ENCODE measurements at regions not wholly inside any gene's neighbourhood (a gene's known extent, or its start where the extent isn't known, plus 50 kb on each side); places are given as distances from the start of the nearest gene placed in this dataset.

DNA sequence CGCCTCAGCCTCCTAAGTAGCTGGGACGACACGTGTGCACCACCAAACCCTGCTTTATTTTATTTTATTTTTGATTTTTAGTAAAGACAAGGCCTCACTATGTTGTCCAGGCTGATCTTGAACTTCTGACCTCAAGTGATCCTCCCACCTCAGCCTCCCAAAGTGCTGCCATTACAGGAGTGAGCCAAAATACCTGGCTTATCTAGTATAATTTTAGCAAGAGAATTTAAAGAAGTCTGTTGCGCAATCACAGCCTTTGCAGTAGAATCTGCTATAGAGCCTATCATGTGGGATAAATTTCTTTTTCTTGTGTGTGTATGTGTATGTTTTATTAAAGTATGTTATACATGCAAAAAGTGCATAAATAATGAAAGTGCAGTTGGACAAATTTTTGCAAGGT, 92.1 kb upstream of the ANKEF1 start:
- Histone ChIP-seq H3K9me2 (ENCODE audit: insufficient read depth) (peaks cover 6% of the 10 kb centered on the region; the same call in 1 of the 2 replicates), H3K4me3 (no peak overlapping the region), H3K4me1 (ENCODE audit: insufficient read depth) (no peaks in the 10 kb centered on the region), H3F3A (replicated peaks; ENCODE audit: low read depth) (no peaks in the 10 kb centered on the region), H2AFZ (no peak overlapping the region), H3K27me3 (ENCODE audit: insufficient read depth) (no peaks in the 10 kb centered on the region), H4K20me1 (replicated peaks; ENCODE audit: insufficient read depth) (no peaks in the 10 kb centered on the region), H3K36me3 (ENCODE audit: insufficient read depth) (no peaks in the 10 kb centered on the region), H3K4me2 (no peak overlapping the region), H3K27ac (ENCODE audit: low read depth) (no peak overlapping the region), H3K79me2 (replicated peaks; ENCODE audit: insufficient read depth) (no peaks in the 10 kb centered on the region)
- H3K9me3 Mint-ChIP-seq, result no peaks in the 10 kb centered on the region
- no peak overlapping the region for H3K4me3 Mint-ChIP-seq
- H3K27ac Mint-ChIP-seq, result no peak overlapping the region
- ATAC-seq, result no peak
- H3K27me3 Mint-ChIP-seq (ENCODE audit: insufficient read depth, low read depth, poor library complexity), result peaks cover 2% of the 10 kb centered on the region
- H3K36me3 Mint-ChIP-seq (ENCODE audit: low read depth), result no peaks in the 10 kb centered on the region
- TF ChIP-seq, protein P1, sequence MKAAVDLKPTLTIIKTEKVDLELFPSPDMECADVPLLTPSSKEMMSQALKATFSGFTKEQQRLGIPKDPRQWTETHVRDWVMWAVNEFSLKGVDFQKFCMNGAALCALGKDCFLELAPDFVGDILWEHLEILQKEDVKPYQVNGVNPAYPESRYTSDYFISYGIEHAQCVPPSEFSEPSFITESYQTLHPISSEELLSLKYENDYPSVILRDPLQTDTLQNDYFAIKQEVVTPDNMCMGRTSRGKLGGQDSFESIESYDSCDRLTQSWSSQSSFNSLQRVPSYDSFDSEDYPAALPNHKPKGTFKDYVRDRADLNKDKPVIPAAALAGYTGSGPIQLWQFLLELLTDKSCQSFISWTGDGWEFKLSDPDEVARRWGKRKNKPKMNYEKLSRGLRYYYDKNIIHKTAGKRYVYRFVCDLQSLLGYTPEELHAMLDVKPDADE (IDR thresholded peaks at IDR 0.05), result no peak
- TF ChIP-seq, protein P2, sequence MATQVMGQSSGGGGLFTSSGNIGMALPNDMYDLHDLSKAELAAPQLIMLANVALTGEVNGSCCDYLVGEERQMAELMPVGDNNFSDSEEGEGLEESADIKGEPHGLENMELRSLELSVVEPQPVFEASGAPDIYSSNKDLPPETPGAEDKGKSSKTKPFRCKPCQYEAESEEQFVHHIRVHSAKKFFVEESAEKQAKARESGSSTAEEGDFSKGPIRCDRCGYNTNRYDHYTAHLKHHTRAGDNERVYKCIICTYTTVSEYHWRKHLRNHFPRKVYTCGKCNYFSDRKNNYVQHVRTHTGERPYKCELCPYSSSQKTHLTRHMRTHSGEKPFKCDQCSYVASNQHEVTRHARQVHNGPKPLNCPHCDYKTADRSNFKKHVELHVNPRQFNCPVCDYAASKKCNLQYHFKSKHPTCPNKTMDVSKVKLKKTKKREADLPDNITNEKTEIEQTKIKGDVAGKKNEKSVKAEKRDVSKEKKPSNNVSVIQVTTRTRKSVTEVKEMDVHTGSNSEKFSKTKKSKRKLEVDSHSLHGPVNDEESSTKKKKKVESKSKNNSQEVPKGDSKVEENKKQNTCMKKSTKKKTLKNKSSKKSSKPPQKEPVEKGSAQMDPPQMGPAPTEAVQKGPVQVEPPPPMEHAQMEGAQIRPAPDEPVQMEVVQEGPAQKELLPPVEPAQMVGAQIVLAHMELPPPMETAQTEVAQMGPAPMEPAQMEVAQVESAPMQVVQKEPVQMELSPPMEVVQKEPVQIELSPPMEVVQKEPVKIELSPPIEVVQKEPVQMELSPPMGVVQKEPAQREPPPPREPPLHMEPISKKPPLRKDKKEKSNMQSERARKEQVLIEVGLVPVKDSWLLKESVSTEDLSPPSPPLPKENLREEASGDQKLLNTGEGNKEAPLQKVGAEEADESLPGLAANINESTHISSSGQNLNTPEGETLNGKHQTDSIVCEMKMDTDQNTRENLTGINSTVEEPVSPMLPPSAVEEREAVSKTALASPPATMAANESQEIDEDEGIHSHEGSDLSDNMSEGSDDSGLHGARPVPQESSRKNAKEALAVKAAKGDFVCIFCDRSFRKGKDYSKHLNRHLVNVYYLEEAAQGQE (IDR thresholded peaks at IDR 0.05; ENCODE audit: unreplicated experiment), result no peak
- TF ChIP-seq NANOG (IDR thresholded peaks at IDR 0.05; ENCODE audit: borderline replicate concordance), result no peak
- TF ChIP-seq, protein P3, sequence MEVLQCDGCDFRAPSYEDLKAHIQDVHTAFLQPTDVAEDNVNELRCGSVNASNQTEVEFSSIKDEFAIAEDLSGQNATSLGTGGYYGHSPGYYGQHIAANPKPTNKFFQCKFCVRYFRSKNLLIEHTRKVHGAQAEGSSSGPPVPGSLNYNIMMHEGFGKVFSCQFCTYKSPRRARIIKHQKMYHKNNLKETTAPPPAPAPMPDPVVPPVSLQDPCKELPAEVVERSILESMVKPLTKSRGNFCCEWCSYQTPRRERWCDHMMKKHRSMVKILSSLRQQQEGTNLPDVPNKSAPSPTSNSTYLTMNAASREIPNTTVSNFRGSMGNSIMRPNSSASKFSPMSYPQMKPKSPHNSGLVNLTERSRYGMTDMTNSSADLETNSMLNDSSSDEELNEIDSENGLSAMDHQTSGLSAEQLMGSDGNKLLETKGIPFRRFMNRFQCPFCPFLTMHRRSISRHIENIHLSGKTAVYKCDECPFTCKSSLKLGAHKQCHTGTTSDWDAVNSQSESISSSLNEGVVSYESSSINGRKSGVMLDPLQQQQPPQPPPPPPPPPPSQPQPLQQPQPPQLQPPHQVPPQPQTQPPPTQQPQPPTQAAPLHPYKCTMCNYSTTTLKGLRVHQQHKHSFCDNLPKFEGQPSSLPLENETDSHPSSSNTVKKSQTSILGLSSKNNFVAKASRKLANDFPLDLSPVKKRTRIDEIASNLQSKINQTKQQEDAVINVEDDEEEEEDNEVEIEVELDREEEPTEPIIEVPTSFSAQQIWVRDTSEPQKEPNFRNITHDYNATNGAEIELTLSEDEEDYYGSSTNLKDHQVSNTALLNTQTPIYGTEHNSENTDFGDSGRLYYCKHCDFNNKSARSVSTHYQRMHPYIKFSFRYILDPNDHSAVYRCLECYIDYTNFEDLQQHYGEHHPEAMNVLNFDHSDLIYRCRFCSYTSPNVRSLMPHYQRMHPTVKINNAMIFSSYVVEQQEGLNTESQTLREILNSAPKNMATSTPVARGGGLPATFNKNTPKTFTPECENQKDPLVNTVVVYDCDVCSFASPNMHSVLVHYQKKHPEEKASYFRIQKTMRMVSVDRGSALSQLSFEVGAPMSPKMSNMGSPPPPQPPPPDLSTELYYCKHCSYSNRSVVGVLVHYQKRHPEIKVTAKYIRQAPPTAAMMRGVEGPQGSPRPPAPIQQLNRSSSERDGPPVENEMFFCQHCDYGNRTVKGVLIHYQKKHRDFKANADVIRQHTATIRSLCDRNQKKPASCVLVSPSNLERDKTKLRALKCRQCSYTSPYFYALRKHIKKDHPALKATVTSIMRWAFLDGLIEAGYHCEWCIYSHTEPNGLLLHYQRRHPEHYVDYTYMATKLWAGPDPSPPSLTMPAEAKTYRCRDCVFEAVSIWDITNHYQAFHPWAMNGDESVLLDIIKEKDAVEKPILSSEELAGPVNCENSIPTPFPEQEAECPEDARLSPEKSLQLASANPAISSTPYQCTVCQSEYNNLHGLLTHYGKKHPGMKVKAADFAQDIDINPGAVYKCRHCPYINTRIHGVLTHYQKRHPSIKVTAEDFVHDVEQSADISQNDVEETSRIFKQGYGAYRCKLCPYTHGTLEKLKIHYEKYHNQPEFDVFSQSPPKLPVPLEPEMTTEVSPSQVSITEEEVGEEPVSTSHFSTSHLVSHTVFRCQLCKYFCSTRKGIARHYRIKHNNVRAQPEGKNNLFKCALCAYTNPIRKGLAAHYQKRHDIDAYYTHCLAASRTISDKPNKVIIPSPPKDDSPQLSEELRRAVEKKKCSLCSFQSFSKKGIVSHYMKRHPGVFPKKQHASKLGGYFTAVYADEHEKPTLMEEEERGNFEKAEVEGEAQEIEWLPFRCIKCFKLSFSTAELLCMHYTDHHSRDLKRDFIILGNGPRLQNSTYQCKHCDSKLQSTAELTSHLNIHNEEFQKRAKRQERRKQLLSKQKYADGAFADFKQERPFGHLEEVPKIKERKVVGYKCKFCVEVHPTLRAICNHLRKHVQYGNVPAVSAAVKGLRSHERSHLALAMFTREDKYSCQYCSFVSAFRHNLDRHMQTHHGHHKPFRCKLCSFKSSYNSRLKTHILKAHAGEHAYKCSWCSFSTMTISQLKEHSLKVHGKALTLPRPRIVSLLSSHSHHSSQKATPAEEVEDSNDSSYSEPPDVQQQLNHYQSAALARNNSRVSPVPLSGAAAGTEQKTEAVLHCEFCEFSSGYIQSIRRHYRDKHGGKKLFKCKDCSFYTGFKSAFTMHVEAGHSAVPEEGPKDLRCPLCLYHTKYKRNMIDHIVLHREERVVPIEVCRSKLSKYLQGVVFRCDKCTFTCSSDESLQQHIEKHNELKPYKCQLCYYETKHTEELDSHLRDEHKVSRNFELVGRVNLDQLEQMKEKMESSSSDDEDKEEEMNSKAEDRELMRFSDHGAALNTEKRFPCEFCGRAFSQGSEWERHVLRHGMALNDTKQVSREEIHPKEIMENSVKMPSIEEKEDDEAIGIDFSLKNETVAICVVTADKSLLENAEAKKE (CRISPR knock-in tag; IDR thresholded peaks at IDR 0.05), result no peak
- TF ChIP-seq ZNF114 (CRISPR knock-in tag; IDR thresholded peaks at IDR 0.05), result no peak
- no peak for TF ChIP-seq POLR2AphosphoS5 (IDR thresholded peaks at IDR 0.05; ENCODE audit: low read depth)
- no peak for TF ChIP-seq CREB1 (CRISPR knock-in tag; IDR thresholded peaks at IDR 0.05; ENCODE audit: low read depth)
- TF ChIP-seq ZNF331 (CRISPR knock-in tag; IDR thresholded peaks at IDR 0.05; ENCODE audit: low read depth), result no peak
- TF ChIP-seq, protein P4, sequence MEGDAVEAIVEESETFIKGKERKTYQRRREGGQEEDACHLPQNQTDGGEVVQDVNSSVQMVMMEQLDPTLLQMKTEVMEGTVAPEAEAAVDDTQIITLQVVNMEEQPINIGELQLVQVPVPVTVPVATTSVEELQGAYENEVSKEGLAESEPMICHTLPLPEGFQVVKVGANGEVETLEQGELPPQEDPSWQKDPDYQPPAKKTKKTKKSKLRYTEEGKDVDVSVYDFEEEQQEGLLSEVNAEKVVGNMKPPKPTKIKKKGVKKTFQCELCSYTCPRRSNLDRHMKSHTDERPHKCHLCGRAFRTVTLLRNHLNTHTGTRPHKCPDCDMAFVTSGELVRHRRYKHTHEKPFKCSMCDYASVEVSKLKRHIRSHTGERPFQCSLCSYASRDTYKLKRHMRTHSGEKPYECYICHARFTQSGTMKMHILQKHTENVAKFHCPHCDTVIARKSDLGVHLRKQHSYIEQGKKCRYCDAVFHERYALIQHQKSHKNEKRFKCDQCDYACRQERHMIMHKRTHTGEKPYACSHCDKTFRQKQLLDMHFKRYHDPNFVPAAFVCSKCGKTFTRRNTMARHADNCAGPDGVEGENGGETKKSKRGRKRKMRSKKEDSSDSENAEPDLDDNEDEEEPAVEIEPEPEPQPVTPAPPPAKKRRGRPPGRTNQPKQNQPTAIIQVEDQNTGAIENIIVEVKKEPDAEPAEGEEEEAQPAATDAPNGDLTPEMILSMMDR (conservative IDR thresholded peaks at IDR 0.05; ENCODE audit: low read depth in 2 of 2), result no peak
- TF ChIP-seq JUNB (IDR thresholded peaks at IDR 0.05; ENCODE audit: unreplicated experiment), result no peak
- no peak for TF ChIP-seq STAT1 (IDR thresholded peaks at IDR 0.05; ENCODE audit: unreplicated experiment)
- no peak for TF ChIP-seq EZH2 (IDR thresholded peaks at IDR 0.05; ENCODE audit: low read depth, unreplicated experiment)
- no peak for TF ChIP-seq EZH2phosphoT487 (IDR thresholded peaks at IDR 0.05; ENCODE audit: unreplicated experiment)
- no peak for DNase-seq (ENCODE audit: low spot score)
- H3K4me1 Mint-ChIP-seq, result no peaks in the 10 kb centered on the region
